Activated naive CD4-positive, alpha-beta T cell treated with anti-CD3 and anti-CD28 coated beads, Interleukin-2, amount 50 U/mL, for 72 hours (primary cell): ENCODE measurements at regions not wholly inside any gene's neighbourhood (a gene's known extent, or its start where the extent isn't known, plus 50 kb on each side); places are given as distances from the start of the nearest gene placed in this dataset.
A peak's percentile ranks its signal among the peaks of the same experiment; 100 is the strongest.

Experiments
- ATAC-seq, 2 donors: fragments of 150-1000 bp; cut with Tn5 transposase; 2 replicates each; pipeline ENCODE4 v1.10.0; 2021; ENCODE audit warnings: mild to moderate bottlenecking in 2 of 2, moderate library complexity in 2 of 2
- DNase-seq, 2 donors: peaks; one replicate each; pipeline ENCODE4 v3.0.0; 2021 to 2022; ENCODE audit warnings: low spot score in 2 of 2
- H3K27ac Mint-ChIP-seq, 2 donors: one replicate each; pipeline ENCODE4 v1.8.0; 2022; ENCODE audit warnings: mild to moderate bottlenecking in 2 of 2, mixed read lengths in 2 of 2
- H3K36me3 Mint-ChIP-seq, 2 donors: one replicate each; pipeline ENCODE4 v1.8.0; 2022; ENCODE audit warnings: mixed read lengths in 2 of 2
- H3K9me3 Mint-ChIP-seq, 2 donors: one replicate each; pipeline ENCODE4 v1.8.0; 2022; ENCODE audit warnings: mixed read lengths in 2 of 2

DNA sequence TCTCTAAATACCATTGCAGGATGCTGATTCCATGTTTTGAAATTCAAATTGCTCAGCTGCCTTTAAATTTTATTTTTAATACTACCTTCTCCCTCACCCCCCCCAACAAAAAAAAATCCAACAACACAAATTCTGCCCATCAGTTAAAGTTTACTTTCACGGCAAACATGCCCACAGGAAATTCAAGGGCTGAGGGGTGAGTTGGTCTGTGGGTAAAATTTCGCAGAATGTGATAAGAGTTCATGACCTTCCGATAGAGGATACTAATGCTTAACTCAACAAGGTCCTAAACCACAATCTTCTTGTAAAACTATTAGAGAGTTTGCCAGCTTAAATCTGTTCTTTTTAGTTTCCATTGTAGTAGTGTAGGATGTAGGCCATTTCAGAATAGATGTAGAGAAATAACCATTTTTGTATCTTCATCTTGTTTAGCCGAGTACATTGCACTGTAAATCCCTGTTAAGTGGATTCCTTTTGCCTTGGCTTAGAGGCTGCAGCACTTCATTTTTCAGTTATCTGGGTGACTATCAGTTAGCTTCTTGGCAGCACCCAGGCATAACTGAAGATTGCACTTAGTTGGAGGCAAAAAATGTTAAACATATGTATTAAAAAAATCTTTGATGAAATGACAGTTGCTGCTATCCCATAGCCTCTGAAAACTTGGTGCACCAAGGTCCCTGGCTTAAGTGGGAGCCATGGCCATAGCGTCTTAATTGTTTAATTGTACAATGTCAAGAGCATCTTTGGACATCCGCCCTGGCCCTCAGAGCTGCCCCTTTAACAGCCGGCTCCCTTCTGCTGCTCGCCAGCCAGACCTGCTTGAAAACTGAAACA lies 232.3 kb downstream of the HAUS1 start:
- DNase-seq, result no peak
- Mint-ChIP-seq H3K9me3 (no peaks in the 10 kb centered on the region), H3K36me3 (peaks cover 7% of the 10 kb centered on the region in 2 donors), H3K27ac (no peak overlapping the region)
- no peak for ATAC-seq

DNA sequence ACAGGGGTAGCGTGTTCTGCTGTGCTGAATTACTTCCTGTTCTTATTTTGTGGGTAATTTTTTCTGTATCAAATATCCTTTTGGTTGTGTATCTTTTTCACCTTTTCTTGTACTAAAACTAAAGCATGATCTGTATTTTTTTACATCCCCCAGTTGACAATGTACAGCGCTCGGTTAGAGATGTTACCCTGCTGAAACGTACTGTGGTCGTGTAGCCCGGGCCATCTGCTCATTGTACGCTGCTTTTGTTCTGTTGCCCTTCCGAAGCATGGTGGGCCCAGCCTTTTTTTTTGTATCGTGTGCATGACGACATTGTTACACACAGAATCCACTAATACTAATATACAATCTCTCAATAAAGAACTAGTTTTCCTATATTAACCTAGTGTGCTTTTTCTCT lies 233.1 kb downstream of the HAUS1 start:
- DNase-seq (no peak), ATAC-seq (no peak)
- peaks cover 7% of the 10 kb centered on the region in 2 donors for H3K36me3 Mint-ChIP-seq
- no peak overlapping the region for H3K27ac Mint-ChIP-seq
- H3K9me3 Mint-ChIP-seq, result no peaks in the 10 kb centered on the region

DNA sequence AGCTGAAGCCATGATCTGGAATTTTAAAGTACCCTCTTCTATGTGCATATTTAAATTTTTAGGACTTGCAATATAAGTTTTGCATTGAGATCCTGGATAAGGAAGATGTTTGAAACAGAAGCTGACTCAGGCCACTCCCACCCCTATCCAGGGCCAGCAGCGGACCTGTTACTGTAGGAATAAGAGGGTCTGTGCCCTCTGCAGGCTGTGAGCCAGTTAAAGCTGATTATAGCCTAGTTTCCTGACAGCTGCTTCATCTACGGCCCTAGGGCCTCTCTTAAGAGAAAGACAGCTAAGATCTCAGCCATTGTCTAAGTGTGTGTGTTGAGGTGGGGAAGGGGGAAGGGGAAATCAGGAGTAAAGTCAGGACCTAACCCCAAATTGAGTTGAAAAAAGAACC lies 234.0 kb downstream of the HAUS1 start:
- no peak overlapping the region for H3K27ac Mint-ChIP-seq
- H3K36me3 Mint-ChIP-seq, result peaks cover 7% of the 10 kb centered on the region in 2 donors
- no peaks in the 10 kb centered on the region for H3K9me3 Mint-ChIP-seq
- DNase-seq, result no peak
- no peak for ATAC-seq

DNA sequence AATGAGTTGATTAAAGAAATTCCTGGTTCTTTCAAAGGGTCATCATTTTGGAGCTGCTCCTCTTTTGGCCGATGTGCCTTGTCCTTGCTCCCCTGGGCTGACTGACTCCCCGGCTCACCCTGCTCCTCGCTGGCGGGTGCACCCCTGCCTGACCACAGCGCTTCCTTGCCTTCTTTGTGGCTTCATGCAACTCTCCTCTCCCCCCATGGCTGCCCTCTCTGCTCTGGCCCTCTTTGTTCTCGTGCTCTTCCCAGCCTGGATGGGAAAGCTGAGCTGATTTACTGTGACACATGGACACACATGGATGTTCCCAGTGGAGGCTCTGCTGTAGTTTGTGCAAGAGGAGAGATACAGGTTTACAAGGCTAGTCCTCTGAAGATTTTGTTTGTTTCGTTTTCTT lies 234.6 kb downstream of the HAUS1 start:
- Mint-ChIP-seq H3K9me3 (no peaks in the 10 kb centered on the region), H3K36me3 (peaks cover 7% of the 10 kb centered on the region in 2 donors), H3K27ac (no peak overlapping the region)
- ATAC-seq (no peak), DNase-seq (no peak)

DNA sequence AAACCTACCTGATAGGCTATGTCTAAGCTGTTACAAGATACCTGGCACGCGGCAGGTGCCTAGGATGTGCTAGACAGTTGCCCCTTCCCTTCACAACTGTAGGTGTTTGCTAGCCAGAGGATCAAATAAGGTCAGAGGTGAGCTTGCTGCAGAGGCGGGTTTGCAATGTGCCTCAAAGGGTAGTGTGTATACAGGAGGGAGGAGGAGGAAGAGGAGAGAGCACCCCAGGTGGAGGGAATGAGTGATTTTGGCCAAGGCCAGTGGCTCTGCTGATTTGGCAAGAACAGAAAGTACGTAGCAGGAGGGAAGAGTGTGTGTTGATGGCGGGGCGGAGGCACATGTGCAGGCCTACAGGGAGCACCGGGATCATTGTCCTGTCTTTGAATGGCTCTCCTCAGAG lies 236.5 kb downstream of the HAUS1 start:
- H3K27ac Mint-ChIP-seq, result no peak overlapping the region
- H3K36me3 Mint-ChIP-seq, result no peaks in the 10 kb centered on the region
- no peak for ATAC-seq
- DNase-seq, result no peak
- no peaks in the 10 kb centered on the region for H3K9me3 Mint-ChIP-seq

DNA sequence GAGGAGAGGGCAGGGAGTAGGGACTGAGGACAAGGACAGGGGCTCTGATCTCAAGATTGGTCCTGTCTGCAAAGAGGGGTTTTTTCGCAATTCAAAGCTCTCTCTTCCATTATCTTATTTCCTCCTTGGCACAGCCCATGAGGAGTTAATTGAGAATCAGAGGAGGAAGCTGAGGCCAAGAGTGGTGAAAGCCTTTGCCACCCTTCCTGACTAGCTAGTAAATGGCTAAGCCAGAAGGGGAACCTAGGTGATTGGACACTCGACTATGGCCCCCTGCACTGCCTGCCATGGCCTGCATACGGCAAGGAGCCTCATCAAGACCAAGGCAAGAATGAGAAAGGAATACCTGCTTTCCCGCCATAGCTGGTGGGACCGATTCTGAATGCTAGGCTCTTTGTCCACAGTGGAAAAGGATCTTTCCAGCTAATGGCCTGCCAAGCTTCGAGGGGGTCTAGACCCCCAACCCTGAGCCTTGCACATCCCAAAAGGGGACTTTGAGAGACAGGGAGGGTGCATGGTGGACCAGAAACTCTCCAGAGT lies 237.9 kb downstream of the HAUS1 start:
- Mint-ChIP-seq H3K9me3 (no peaks in the 10 kb centered on the region), H3K27ac (no peak overlapping the region), H3K36me3 (no peaks in the 10 kb centered on the region)
- ATAC-seq (no peak), DNase-seq (no peak)

DNA sequence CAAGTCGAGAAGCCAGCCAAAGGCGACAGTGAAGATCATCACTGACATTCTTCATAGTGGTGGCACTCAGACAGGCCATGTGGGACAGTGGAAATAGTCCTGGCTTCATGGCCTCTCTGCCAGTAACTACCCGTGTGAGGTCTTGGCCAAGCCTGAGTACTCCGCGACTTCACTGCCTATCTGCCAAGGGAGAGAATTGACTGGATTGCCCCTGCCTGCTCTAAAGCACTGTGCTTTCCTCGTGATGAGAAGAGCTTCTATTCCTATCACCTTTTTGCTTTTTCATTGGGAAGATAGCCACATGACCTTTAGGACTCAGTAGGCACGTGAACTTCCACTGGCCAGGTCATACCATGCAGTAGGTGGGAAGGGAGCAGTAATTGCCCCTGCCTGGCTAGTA lies 239.3 kb downstream of the HAUS1 start:
- H3K27ac Mint-ChIP-seq, result no peak overlapping the region
- H3K36me3 Mint-ChIP-seq, result no peaks in the 10 kb centered on the region
- DNase-seq (no peak), ATAC-seq (peak in 1 of 2 donors; percentile 12)
- H3K9me3 Mint-ChIP-seq, result no peaks in the 10 kb centered on the region

DNA sequence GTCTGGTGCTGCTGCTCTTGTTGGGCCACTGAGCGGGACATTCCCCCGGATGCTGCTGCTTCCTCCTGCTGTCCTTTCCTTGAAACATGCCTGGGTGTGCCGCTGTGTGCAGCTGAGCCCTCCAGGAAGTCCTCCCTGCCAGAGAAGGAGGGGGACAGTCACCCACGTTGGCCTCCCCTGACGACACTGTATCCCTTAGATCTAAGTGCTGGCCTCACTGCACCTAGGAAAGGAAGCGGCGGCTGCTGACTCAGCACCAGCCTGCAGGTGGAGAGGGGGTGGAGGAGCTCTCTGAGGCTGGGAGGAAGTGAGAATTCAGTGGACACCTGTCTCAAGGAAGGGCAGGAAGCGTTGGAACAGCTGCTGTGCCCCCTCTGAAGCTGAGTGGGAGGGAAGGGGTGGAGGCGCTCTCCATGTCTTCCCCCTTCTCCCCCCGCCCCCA lies 239.8 kb downstream of the HAUS1 start:
- peak; percentile 87 to 94 for ATAC-seq
- Mint-ChIP-seq H3K9me3 (no peaks in the 10 kb centered on the region), H3K27ac (no peak overlapping the region), H3K36me3 (no peaks in the 10 kb centered on the region)
- DNase-seq, result peak; percentile 45 to 68

DNA sequence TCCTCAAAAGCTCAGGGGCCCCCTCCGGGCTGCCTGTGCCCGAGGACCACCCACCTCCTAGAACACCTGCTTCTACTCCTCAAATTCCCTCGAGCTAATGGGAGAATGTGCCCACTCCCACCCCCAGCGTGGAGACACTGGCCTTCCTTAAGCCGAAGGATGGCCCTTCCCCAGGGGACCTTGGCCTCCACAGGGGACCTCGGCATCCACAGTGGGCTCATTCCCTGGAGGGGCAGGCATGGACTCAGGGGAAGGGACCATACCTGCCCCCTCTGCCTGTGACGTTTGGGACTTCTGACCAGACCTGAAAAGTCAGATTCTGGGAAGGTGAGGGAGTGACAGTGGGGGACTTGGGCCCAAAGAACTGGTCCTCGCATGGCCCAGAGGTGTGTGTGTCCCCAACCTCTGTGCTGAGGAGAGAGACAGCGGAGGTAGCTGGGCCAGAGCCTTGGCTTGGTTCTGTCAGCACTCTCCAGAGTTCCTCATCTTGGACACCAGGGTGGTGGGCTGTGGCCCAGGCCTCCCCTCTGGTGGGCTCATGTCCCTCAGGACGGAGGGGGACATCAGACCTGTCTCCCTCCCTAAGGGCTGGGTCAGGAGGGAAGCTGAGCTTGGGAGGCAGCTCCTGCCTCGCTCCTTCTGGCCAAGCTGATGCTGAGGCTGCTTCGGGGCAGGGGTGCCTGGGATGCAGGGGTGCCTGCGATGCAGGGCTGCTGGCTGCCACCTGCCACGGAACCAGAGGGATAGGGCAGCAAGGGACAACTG lies 240.4 kb downstream of the HAUS1 start:
- Mint-ChIP-seq H3K27ac (no peak overlapping the region), H3K9me3 (no peaks in the 10 kb centered on the region), H3K36me3 (no peaks in the 10 kb centered on the region)
- no peak for DNase-seq
- ATAC-seq, result no peak

DNA sequence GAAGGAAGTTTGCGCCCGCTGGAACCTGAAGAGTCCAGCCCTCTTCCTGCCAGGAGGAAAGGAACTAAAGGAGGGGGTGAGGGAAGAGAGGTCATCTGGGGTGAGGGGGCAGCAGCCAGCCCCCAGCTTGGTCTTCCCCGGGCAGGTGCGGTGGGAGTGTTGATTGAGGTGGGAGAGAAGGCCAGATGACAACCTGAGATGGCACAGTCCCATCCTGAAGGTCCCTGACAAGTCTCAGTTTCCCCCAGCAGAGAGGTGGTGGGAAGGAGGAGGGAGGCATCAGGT lies 240.9 kb downstream of the HAUS1 start:
- no peak overlapping the region for H3K27ac Mint-ChIP-seq
- no peak for ATAC-seq
- H3K9me3 Mint-ChIP-seq, result no peaks in the 10 kb centered on the region
- H3K36me3 Mint-ChIP-seq, result no peaks in the 10 kb centered on the region
- no peak for DNase-seq

DNA sequence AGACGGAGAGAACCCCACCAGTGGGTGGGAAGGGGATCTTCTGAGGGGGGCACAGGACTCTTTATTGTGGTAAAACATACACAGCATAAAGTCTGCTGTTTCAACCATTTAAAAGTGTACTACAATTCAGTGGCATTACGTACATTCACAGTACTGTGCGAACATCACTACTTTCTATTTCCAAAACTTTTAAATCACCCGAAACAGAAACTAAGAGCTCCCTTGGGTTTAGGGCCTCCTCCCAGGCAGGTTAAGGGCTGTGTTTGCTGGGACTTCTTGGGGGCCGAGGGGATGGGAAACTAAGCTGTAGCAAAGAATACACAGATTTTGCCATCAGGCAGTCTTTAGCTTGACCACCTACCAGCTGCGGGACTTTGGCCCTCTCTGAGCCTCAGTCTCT lies 242.0 kb downstream of the HAUS1 start:
- ATAC-seq, result no peak

DNA sequence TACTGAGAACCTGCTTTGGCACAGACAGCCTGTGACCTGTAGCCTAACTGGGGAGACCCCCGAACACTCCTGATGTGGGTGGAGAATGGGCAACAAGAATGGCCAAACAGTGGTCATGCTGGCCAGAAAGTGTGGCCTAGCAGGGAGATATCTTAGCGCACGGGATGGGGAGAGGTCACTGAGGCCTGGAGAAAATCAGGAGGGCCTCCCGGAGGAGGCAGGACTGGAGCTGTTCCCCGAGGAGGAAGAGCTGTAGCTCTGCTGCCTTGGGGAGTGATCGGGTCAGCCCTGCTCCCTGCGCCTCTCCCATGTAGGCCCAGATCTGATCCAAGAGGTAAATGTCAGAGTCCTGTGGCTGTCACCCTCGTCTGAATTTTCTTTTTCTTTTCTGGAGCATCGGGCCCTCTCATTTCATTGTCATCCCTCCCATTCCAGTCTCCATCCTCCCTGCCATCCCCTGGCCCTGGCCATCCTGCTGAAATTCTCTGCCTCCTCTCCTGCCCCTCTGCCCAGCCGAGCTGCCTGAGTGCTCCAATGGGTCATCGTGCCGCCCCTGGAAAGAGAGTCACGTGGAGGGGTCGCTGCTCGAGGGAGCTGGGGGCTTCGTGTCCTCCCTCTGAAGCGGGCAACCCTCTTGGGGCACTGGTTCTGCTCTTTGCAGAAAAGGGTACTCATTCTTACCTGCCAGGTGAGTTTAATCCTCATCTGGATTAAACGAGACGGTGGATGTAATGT lies 242.9 kb downstream of the HAUS1 start:
- Mint-ChIP-seq H3K27ac (no peak overlapping the region), H3K9me3 (no peaks in the 10 kb centered on the region), H3K36me3 (no peaks in the 10 kb centered on the region)
- DNase-seq (no peak), ATAC-seq (no peak)

More for the DNA sequence above, 242.0 kb downstream of the HAUS1 start:
- no peaks in the 10 kb centered on the region for H3K9me3 Mint-ChIP-seq
- no peak for DNase-seq
- H3K36me3 Mint-ChIP-seq, result no peaks in the 10 kb centered on the region
- no peak overlapping the region for H3K27ac Mint-ChIP-seq

DNA sequence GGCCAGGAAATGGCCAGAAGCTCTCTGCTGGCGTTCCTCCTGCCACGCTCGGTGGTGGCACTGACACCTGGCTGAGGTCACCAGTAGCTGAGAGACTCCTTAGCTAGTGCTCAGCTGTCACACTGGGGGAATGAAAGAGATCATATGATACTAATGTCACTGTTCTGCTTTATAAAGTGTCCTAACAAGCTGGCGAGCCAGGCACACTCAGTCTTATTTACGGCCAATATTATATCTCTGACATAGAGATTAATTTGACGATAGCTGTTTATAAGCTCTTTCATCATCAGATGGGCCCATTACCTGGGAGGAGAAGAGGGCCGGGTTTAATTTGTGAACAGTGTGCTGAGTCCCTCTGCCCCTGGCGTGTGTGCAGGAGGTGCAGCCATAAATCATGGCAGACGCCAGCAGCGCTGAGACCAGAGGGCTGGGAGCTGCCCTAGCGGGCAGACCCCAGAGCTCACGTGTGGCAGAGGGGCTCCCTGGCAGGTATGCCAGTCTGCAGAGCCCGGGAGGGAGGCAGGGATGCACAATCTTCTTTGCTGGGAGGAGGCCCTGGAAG lies 246.5 kb downstream of the HAUS1 start:
- Mint-ChIP-seq H3K27ac (no peak overlapping the region), H3K36me3 (no peaks in the 10 kb centered on the region), H3K9me3 (no peaks in the 10 kb centered on the region)
- ATAC-seq (no peak), DNase-seq (no peak)

DNA sequence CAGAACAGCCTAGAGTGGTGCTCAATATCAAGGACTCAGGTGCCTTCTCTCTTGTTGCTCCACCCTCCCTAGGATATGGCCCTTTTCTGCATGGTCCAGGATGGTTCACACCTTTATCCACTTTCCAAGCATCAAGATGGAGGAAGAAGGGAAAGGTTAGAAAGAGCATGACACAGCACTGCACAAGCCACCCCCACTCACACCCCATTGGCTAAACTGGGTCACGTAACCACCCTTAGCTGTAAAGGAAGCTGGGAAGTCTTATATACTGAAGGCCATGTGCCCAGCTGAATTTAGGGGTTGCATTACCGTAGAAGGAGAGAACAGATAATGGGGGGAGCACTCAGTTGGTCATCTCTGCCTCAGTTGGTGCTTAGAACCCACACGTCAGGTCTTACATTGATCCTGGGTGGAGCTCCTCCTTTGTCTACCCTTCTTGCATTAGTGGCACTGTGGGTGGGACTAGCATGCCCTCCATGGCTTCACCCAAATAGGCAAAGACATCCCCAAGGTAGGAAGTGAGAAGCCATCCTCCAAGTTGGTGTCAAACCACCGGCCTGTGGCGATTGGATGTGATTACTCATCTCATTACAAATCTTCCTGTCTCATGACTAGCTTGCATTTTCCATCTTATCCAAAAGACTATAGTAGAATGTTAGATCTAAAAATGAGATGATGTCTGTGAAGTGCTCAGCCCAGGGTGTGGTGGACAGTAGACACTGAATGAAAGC lies 248.5 kb downstream of the HAUS1 start:
- peak; percentile 24 to 37 for ATAC-seq
- H3K27ac Mint-ChIP-seq, result peak overlapping the region in 1 of 2 donors; percentile 11
- no peaks in the 10 kb centered on the region for H3K9me3 Mint-ChIP-seq
- DNase-seq, result no peak
- H3K36me3 Mint-ChIP-seq, result no peaks in the 10 kb centered on the region

DNA sequence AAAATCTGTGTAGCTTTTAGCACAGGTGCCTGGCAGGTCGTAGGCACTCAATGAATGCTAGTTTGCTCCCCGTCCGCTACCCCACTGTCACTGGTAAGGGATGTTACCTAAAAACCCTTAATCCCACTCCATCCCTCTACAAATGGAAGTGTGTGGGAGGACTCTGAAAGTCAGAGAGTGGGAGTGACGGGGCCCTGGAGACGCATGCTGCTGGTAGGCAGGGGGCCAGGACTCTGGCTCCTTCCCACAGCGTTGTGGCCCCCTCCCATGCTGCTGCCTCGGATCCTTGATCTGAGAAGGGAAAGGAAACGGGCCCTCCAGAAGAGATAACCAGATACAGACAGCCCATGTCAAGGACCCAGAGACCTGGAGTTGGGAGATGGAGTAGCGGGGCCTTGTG lies 249.3 kb downstream of the HAUS1 start:
- no peak for DNase-seq
- no peaks in the 10 kb centered on the region for H3K36me3 Mint-ChIP-seq
- no peaks in the 10 kb centered on the region for H3K9me3 Mint-ChIP-seq
- no peak for ATAC-seq
- H3K27ac Mint-ChIP-seq, result peak overlapping the region in 1 of 2 donors; percentile 16

DNA sequence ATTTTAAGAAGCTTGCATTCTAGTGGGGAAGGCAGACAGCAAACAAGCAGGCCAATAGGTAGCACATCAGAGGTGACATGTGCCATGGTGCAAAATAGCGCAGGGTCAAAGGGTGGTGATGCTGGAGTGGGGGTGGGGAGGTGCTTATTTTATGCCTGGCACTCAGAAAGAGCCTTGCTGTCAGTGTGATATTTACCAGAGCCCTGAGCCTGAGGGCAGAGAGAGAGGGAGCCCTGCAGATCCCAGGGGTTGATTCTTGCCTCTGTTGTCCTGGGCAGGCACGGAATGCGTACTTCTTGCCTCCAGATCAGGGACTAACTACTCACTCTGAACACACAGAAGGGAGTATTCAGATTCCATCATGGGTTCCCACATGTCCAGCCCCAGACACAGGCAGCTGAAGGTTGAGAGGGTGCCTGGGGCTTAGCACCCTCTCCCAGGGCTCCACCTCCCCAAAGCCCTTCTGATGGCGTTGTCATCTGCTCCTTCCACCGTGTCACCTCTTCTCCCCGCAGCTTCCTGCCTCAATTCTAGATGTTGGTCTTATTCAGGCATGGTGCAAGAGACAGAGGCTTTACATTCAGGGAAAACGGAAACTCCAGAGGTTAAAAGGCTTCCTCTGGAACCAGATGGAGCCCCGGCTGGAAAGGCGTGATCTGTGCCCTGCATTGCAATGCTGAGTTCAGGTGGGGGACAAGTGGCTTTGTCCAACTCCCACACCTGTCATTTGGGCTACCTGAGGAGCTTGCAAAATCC lies 252.3 kb downstream of the HAUS1 start:
- ATAC-seq, result no peak
- no peak for DNase-seq
- no peak overlapping the region for H3K27ac Mint-ChIP-seq
- peaks cover 0 to 5% of the 10 kb centered on the region in 2 donors for H3K36me3 Mint-ChIP-seq
- H3K9me3 Mint-ChIP-seq, result no peaks in the 10 kb centered on the region
